ENCODE measurements at regions not wholly inside any gene's neighbourhood (a gene's known extent, or its start where the extent isn't known, plus 50 kb on each side); places are given as distances from the start of the nearest gene placed in this dataset.

GRCh38 chr11:116079580-116079979 is 575.4 kb upstream of the CADM1 start:
- no peak for DNase-seq (ENCODE audit: low read depth in 2 of 2)

DNA sequence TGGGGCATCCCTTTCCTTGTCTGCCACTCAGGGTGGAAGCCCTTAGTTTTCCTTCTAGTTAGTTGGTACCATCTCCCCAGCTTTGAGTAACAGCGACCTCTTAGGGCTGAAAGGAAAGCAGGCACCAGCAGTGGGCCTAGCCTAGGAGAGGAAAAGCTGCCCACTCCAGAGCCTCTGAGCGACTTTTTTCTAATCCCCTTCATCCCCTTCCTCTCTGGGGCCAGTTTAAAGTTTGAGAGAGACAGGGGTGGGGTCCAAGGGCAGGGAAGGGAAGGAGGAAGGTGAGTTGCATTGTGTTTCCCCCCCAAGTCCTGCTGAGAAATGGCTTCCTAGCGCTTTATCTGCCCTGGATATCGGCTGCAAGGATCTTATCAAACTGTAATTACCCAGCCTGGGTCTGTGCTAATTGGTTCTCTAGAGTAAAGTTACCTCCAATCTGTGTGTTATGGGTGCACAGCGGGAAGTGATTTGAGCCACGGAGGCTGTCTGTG is 573.9 kb upstream of the CADM1 start:
- DNase-seq (ENCODE audit: low read depth in 2 of 2) = no peak

GRCh38 chr11:116077092-116077491 is 572.9 kb upstream of the CADM1 start:
- DNase-seq (ENCODE audit: low read depth in 2 of 2) = no peak

GRCh38 chr11:116073854-116074837 is 569.9 kb upstream of the CADM1 start:
- no peak for DNase-seq (ENCODE audit: low read depth in 2 of 2)

GRCh38 chr11:116072601-116073410 is 568.6 kb upstream of the CADM1 start:
- DNase-seq (ENCODE audit: low read depth in 2 of 2) = no peak

DNA sequence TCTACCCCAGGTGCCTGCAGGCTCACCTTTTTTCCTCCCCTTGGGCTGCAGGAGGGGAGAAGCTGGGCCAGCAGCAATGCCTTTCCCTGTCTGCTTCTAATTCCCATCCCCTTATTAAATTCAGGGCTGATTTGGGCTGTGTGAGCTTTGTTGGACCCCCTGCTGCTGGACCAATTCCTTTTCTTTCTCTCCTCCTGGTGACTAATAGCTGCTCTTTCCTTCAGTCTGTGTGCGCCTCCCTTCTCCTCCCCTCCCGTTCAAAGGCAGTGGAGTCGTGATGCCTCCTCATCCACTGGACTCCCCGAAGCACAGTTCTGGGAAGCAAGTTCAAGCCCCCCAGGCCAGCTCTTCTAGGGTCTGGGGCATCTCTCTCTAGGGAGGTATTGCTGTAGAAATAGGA is 567.9 kb upstream of the CADM1 start:
- no peak for DNase-seq (ENCODE audit: low read depth in 2 of 2)

- DNase-seq (ENCODE audit: low read depth in 2 of 2) = no peak
Measured at GRCh38 chr11:116071241-116071640, 567.0 kb upstream of the CADM1 start.

GRCh38 chr11:116070520-116070919 is 566.3 kb upstream of the CADM1 start:
- DNase-seq (ENCODE audit: low read depth in 2 of 2) = no peak

DNA sequence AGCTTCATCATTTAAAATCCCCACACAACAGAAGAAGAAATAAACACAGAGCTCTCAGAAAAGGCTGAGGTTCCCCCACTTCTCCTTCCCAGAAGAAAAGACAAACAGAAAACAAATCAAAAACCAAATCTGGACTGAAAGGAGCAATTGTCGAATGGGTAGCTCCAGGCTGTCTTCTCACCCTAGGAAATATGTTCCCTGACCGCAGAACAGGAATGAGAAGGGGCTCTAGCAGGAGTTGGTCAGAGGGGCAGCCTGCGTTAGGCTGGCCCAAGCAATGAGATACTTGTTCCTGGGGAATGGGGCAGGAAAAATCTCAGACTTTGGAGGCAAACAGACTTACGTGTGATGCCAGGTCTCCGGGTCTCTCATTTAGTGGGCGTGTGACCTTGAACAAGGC is 562.6 kb upstream of the CADM1 start:
- no peak for DNase-seq (ENCODE audit: low read depth in 2 of 2)

DNA sequence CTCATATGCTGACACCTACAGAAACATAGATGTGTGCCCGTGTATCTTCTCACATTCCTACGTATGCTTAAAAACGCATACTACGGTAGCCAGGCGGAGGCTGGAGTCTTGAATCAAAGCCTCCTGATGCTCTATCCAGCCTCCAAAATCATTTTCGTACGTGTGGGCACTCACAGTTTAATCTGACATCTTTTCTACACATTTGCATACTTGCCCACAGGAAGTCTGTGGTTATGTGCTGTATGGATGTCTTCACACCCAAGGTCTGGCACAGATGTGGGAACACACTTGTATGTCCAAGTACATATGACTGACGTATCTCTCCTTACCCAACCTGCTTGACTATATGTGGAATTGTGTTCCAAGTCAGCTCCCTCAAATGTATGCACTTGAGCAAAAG is 561.8 kb upstream of the CADM1 start:
- no peak for DNase-seq (ENCODE audit: low read depth in 2 of 2)

DNA sequence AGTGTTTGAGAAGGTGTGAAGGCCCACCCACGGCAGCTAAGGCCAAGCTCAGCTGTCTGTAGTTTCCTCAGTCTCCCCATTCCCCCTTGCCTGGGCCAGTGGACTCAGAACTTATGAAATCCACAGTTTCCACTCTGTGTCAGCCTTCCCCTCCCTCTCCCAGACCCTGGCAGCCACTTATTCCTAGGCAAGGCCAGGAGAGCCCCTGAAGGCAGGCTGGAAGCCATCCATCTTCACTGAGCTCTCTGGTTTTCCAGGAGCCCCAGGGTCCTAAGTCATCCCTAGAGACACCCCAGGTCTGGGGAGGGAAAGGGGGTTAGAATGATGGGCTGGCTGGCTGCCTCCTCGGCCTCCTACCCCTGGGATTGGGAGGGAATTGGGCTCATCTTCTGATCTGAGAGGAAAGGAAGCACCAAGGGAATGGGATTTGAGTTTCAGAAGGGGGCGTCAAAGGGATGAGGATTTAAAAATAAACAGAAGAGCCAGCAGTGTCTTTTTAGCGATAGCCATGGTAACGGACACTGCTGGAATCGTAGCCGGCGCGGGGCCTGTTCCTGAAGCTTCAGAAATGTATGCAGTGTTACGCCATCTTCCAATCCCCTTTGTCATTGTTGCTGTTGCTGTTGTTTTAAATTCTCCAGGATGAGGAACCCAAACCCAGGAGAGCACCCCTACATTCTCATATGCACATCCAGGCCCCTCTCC is 561.1 kb upstream of the CADM1 start:
- no peak for DNase-seq (ENCODE audit: low read depth in 2 of 2)

DNA sequence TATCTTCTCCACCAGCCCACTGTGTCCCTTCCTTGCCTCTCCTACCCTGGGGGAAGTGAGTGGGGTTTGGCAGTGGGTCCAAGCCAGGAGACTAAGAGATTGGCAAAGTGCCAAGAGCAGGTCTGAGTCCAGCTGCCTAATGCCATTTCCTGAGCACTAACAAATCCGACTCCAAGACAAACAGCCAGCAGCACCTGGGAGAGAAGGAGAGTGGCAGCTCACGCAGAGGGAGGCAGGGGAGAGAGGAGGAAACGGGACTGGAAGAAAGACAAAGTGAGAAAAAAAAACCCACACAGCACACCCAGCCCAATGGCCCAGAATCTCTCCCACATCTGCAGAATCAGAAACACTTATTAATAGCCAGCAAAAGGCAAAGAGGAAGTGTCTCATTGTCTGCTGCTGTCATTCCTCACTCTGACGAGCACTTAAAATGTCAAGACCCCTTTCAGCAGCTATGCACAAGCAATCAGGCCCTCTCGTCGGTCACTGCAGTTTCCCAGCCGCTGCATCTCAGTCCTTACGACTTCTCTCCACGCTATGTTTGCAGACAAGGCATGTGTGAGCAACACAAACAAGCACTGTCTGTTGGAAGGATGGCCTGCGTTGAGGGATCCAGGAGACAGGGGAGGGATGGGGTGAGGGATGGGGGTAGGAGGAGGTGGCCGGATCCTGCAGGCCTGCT is 558.4 kb upstream of the CADM1 start:
- no peak for DNase-seq (ENCODE audit: low read depth in 2 of 2)

DNA sequence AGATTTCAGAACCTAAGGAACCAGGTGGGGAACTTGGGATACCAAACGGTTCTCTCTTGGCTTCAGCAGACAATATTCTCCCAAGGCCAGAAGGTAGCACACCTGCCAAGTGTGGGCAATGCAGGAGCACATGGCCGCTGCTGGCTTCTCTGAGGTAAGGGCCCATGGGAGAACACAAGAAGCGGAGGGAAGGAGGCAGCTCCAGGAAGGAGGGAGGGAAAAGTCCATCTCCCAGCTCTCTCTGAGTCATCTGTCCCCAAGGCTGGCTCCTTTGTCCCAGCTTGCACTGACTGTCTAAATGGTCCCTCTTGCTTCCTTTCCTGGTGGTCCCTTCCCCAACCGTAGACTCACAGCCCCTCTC is 557.9 kb upstream of the CADM1 start:
- no peak for DNase-seq (ENCODE audit: low read depth in 2 of 2)

- DNase-seq (ENCODE audit: low read depth in 2 of 2) = no peak
Measured at GRCh38 chr11:116061322-116061721, 557.1 kb upstream of the CADM1 start.

- DNase-seq (ENCODE audit: low read depth in 2 of 2) = no peak
Measured at GRCh38 chr11:116059919-116060318, 555.7 kb upstream of the CADM1 start.

DNA sequence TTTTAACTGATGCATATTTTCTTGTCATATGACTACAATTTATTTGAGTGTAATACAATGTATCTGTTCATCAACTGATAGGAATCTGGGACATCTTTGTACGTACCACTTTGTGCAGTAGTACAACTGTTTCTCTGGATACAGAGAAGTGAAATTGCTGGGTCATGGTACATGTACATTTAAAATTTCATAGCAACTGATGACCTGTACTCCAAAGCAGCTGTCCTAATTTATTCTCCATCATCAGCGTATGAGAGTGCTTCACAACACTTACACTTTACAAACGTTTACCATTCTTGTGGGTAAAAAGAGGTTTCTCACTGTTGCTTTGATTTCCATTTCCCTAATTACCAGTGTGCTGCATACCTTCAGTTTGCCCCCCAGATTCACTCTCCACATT is 552.8 kb upstream of the CADM1 start:
- DNase-seq (ENCODE audit: low read depth in 2 of 2) = no peak

DNA sequence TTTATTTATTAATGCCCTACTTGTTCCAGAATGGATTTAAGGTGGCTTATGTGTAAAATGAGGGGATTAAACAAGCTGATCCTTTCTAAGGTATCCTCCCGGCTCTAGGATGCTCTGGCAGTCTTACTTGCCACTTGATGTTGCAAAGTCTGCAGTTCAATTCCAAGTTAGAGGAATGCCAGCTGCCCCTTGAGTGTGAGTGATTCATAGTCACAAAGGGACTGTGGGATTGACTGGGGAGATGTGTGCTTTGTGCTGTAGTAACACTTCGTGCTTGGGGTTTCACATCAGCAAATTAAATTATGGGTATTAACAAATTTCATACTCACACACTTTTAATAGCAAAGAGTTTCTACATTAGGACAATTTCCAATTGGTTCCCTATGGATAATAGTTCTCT is 550.8 kb upstream of the CADM1 start:
- DNase-seq (ENCODE audit: low read depth in 2 of 2) = no peak

DNA sequence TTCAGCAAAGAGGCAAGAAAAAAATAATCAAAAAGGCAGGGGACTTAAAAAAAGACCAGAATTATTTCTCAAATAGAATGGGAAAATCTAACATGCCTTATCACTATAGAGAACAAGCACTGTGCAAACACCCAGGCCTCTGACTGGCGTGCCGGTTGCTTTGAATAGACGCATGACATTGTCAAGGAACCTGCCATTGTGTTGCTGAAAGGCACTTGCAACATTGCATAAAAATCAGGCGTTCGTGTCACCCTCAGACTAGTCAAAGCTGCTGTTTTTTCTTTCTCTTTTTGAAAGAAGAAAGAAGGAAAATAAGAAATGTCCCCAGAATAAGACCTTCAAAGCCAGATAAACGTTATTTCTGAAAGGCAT is 549.3 kb upstream of the CADM1 start:
- no peak for DNase-seq (ENCODE audit: low read depth in 2 of 2)

GRCh38 chr11:116052603-116053547 is 548.7 kb upstream of the CADM1 start:
- DNase-seq (ENCODE audit: low read depth in 2 of 2) = no peak

DNA sequence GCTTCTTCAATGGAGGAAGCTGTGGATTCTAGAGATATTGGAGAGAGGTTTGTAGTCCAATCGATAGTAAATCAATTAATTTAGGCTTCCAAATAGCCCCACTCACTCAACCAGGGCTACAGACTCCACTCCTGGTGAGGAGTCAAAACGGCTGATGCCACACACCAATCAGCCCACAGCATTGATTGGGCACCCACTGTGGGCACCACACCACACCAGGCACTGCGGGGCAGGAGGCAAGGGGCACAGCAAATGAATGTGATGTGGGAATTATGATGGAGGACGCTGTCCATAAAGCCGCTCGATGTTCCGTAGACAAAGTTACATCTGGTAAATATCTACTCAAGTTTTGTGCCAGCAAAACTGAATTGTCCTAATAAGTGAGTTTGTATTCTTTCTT is 547.3 kb upstream of the CADM1 start:
- no peak for DNase-seq (ENCODE audit: low read depth in 2 of 2)

Data from stimulated activated CD4-positive, alpha-beta T cell treated with anti-CD3 and anti-CD28 coated beads, Interleukin-4, amount 100 ng/mL, for 48 hours (primary cell).